ENCODE measurements at regions not wholly inside any gene's neighbourhood (a gene's known extent, or its start where the extent isn't known, plus 50 kb on each side); places are given as distances from the start of the nearest gene placed in this dataset.

DNA sequence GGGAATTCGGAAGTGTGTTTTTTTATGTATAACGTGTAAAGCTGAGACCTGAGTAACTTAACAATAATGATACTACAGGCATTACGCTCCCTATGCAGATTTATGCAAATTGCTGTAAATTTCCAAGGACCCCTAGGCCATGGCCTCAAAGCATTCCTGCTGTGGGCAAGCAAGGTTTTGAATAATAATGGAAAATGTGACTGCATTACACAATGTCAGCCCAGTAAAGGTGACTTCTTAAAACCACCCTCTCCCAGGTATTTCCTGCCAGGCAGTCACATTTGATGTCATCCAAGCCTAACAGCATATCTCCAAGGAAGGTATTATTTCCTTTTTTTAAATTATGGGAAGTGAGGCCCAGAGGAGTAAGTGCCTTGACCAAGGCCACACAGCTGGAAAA is 621.0 kb downstream of the BCL11B start:
- Histone ChIP-seq H3F3A (replicated peaks; ENCODE audit: insufficient read depth) (no peaks in the 10 kb centered on the region), H3K4me1 (ENCODE audit: control insufficient read depth in 1 of 2, insufficient read depth in 2 of 2, low read depth in 1 of 2, low read length in 1 of 2) (no peaks in the 10 kb centered on the region), H4K20me1 (ENCODE audit: insufficient read depth) (no peaks in the 10 kb centered on the region), H3K4me2 (no peak overlapping the region), H2AFZ (ENCODE audit: low read depth) (no peak overlapping the region), H3K36me3 (replicated peaks in 1 of 2; ENCODE audit: control insufficient read depth in 1 of 2, insufficient read depth in 2 of 2, low read length in 1 of 2) (no peaks in the 10 kb centered on the region), H3K9ac (no peak overlapping the region), H3K79me2 (ENCODE audit: insufficient read depth) (no peaks in the 10 kb centered on the region), H3K9me2 (no peaks in the 10 kb centered on the region), H3K27ac (ENCODE audit: low read depth in 2 of 2, low read length in 1 of 2) (no peak overlapping the region), H3K9me3 (no peaks in the 10 kb centered on the region), H3K4me3 (ENCODE audit: low read depth in 2 of 2, low read length in 1 of 2) (no peak overlapping the region), H3K27me3 (ENCODE audit: insufficient read depth) (no peaks in the 10 kb centered on the region)
- TF ChIP-seq POLR2AphosphoS5 (IDR thresholded peaks at IDR 0.05; ENCODE audit: low read depth, low read length), result no peak
- TF ChIP-seq NFIC (IDR thresholded peaks at IDR 0.05; ENCODE audit: borderline replicate concordance), result no peak
- no peak for TF ChIP-seq YY1 (IDR thresholded peaks at IDR 0.05; ENCODE audit: low read depth)
- no peak for TF ChIP-seq CHD2 (IDR thresholded peaks at IDR 0.05; ENCODE audit: low read length, partially characterized antibody)
- TF ChIP-seq TEAD4 (IDR thresholded peaks at IDR 0.05; ENCODE audit: borderline replicate concordance, insufficient read depth), result no peak
- TF ChIP-seq JUND (IDR thresholded peaks at IDR 0.05), result no peak
- TF ChIP-seq, protein P1, sequence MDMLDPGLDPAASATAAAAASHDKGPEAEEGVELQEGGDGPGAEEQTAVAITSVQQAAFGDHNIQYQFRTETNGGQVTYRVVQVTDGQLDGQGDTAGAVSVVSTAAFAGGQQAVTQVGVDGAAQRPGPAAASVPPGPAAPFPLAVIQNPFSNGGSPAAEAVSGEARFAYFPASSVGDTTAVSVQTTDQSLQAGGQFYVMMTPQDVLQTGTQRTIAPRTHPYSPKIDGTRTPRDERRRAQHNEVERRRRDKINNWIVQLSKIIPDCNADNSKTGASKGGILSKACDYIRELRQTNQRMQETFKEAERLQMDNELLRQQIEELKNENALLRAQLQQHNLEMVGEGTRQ (IDR thresholded peaks at IDR 0.05; ENCODE audit: borderline replicate concordance, low read depth, low read length), result no peak
- TF ChIP-seq, protein P2, sequence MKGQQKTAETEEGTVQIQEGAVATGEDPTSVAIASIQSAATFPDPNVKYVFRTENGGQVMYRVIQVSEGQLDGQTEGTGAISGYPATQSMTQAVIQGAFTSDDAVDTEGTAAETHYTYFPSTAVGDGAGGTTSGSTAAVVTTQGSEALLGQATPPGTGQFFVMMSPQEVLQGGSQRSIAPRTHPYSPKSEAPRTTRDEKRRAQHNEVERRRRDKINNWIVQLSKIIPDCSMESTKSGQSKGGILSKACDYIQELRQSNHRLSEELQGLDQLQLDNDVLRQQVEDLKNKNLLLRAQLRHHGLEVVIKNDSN (IDR thresholded peaks at IDR 0.05; ENCODE audit: borderline replicate concordance, low read depth), result no peak
- no peak for TF ChIP-seq FOSL2 (IDR thresholded peaks at IDR 0.05; ENCODE audit: borderline replicate concordance, low read depth)
- no peak for TF ChIP-seq ELF1 (IDR thresholded peaks at IDR 0.05)
- no peak for TF ChIP-seq FOXJ3 (CRISPR knock-in tag; IDR thresholded peaks at IDR 0.05)
- TF ChIP-seq, protein P3, sequence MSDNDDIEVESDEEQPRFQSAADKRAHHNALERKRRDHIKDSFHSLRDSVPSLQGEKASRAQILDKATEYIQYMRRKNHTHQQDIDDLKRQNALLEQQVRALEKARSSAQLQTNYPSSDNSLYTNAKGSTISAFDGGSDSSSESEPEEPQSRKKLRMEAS (IDR thresholded peaks at IDR 0.05; ENCODE audit: low read depth), result no peak
- TF ChIP-seq RAD21 (IDR thresholded peaks at IDR 0.05; ENCODE audit: low read length), result no peak
- TF ChIP-seq, protein P4, sequence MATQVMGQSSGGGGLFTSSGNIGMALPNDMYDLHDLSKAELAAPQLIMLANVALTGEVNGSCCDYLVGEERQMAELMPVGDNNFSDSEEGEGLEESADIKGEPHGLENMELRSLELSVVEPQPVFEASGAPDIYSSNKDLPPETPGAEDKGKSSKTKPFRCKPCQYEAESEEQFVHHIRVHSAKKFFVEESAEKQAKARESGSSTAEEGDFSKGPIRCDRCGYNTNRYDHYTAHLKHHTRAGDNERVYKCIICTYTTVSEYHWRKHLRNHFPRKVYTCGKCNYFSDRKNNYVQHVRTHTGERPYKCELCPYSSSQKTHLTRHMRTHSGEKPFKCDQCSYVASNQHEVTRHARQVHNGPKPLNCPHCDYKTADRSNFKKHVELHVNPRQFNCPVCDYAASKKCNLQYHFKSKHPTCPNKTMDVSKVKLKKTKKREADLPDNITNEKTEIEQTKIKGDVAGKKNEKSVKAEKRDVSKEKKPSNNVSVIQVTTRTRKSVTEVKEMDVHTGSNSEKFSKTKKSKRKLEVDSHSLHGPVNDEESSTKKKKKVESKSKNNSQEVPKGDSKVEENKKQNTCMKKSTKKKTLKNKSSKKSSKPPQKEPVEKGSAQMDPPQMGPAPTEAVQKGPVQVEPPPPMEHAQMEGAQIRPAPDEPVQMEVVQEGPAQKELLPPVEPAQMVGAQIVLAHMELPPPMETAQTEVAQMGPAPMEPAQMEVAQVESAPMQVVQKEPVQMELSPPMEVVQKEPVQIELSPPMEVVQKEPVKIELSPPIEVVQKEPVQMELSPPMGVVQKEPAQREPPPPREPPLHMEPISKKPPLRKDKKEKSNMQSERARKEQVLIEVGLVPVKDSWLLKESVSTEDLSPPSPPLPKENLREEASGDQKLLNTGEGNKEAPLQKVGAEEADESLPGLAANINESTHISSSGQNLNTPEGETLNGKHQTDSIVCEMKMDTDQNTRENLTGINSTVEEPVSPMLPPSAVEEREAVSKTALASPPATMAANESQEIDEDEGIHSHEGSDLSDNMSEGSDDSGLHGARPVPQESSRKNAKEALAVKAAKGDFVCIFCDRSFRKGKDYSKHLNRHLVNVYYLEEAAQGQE (IDR thresholded peaks at IDR 0.05; ENCODE audit: low read depth, low read length), result no peak
- no peak for TF ChIP-seq RXRA (IDR thresholded peaks at IDR 0.05; ENCODE audit: borderline replicate concordance, low read depth)
- ChIA-PET POLR2A (no interaction called here), CTCF (no interaction called here)
- WGBS (ENCODE audit: low lambda C conversion rate), result 2% methylated on average over 3 of the region's 3 CpGs
- no peak for DNase-seq

Data from SK-N-SH (cell line).